ENCODE measurements at regions not wholly inside any gene's neighbourhood (a gene's known extent, or its start where the extent isn't known, plus 50 kb on each side); places are given as distances from the start of the nearest gene placed in this dataset.

GRCh38 chr11:98564233-98564632 lies 456.5 kb upstream of the CNTN5 start:
- no peak for TF ChIP-seq SUZ12 (IDR thresholded peaks at IDR 0.05)
- TF ChIP-seq FOXA1 (IDR thresholded peaks at IDR 0.05): no peak
- TF ChIP-seq ARNT (IDR thresholded peaks at IDR 0.05): no peak
- TF ChIP-seq, protein P1, sequence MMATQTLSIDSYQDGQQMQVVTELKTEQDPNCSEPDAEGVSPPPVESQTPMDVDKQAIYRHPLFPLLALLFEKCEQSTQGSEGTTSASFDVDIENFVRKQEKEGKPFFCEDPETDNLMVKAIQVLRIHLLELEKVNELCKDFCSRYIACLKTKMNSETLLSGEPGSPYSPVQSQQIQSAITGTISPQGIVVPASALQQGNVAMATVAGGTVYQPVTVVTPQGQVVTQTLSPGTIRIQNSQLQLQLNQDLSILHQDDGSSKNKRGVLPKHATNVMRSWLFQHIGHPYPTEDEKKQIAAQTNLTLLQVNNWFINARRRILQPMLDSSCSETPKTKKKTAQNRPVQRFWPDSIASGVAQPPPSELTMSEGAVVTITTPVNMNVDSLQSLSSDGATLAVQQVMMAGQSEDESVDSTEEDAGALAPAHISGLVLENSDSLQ (IDR thresholded peaks at IDR 0.05): no peak
- no peak for TF ChIP-seq ELF4 (IDR thresholded peaks at IDR 0.05)
- no peak for TF ChIP-seq NFRKB (IDR thresholded peaks at IDR 0.05)
